Parathyroid adenoma (tissue), 2 donors: ENCODE measurements at regions not wholly inside any gene's neighbourhood (a gene's known extent, or its start where the extent isn't known, plus 50 kb on each side); places are given as distances from the start of the nearest gene placed in this dataset.

ENCODE experiments used
- H2AFZ ChIP-seq: fragments of 300-600 bp; sonication (generic); one replicate; pipeline ENCODE4 v1.7.0; 2017; ENCODE audit warnings: antibody characterized with exemption, mild to moderate bottlenecking
- H3K27ac ChIP-seq: fragments of 300-600 bp; sonication (generic); one replicate; pipeline ENCODE4 v1.7.0; 2017
- H3K27me3 ChIP-seq: fragments of 300-600 bp; sonication (generic); one replicate; pipeline ENCODE4 v1.7.0; 2017; ENCODE audit warnings: low read length; ENCODE audit not compliant: control insufficient read depth, insufficient read depth
- H3K36me3 ChIP-seq: fragments of 300-600 bp; sonication (generic); one replicate; pipeline ENCODE4 v1.7.0; 2017; ENCODE audit warnings: low read length; ENCODE audit not compliant: control insufficient read depth, insufficient read depth
- H3K4me1 ChIP-seq: fragments of 300-600 bp; sonication (generic); one replicate; pipeline ENCODE4 v1.7.0; 2017; ENCODE audit warnings: control low read depth
- H3K4me2 ChIP-seq: fragments of 300-600 bp; sonication (generic); one replicate; pipeline ENCODE4 v1.7.0; 2017; ENCODE audit warnings: low read length
- H3K4me3 ChIP-seq: fragments of 300-600 bp; sonication (generic); one replicate; pipeline ENCODE4 v1.7.0; 2017; ENCODE audit warnings: low read depth, low read length
- H3K79me2 ChIP-seq: fragments of 300-600 bp; sonication (generic); one replicate; pipeline ENCODE4 v1.7.0; 2017; ENCODE audit warnings: control low read depth
- H3K9ac ChIP-seq: fragments of 300-600 bp; sonication (generic); one replicate; pipeline ENCODE4 v1.7.0; 2017; ENCODE audit warnings: mild to moderate bottlenecking
- H3K9me3 ChIP-seq: fragments of 300-600 bp; sonication (generic); one replicate; pipeline ENCODE4 v1.7.0; 2017; ENCODE audit warnings: low read length; ENCODE audit not compliant: control insufficient read depth
- TF ChIP-seq, protein P1 (sequence below): fragments of 300-600 bp; sonication (generic); IDR thresholded peaks from one replicate; pipeline ENCODE4 v1.7.0; 2017; ENCODE audit warnings: antibody characterized with exemption, mild to moderate bottlenecking
- donor health status: primary hyperparathyroidism.

- no peak overlapping the region for H3K4me3 ChIP-seq
- no peak overlapping the region for H3K4me2 ChIP-seq
- TF ChIP-seq, protein P1, sequence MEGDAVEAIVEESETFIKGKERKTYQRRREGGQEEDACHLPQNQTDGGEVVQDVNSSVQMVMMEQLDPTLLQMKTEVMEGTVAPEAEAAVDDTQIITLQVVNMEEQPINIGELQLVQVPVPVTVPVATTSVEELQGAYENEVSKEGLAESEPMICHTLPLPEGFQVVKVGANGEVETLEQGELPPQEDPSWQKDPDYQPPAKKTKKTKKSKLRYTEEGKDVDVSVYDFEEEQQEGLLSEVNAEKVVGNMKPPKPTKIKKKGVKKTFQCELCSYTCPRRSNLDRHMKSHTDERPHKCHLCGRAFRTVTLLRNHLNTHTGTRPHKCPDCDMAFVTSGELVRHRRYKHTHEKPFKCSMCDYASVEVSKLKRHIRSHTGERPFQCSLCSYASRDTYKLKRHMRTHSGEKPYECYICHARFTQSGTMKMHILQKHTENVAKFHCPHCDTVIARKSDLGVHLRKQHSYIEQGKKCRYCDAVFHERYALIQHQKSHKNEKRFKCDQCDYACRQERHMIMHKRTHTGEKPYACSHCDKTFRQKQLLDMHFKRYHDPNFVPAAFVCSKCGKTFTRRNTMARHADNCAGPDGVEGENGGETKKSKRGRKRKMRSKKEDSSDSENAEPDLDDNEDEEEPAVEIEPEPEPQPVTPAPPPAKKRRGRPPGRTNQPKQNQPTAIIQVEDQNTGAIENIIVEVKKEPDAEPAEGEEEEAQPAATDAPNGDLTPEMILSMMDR, result no peak
- no peak overlapping the region for H3K9ac ChIP-seq
- H3K4me1 ChIP-seq, result no peaks in the 10 kb centered on the region
- H3K36me3 ChIP-seq, result no peaks in the 10 kb centered on the region
- H3K27ac ChIP-seq, result no peak overlapping the region
- H3K27me3 ChIP-seq, result no peaks in the 10 kb centered on the region
- H3K79me2 ChIP-seq, result no peaks in the 10 kb centered on the region
- no peak overlapping the region for H2AFZ ChIP-seq
- H3K9me3 ChIP-seq, result no peaks in the 10 kb centered on the region
These were observed 163.3 kb downstream of the MACROH2A1 start for GRCh38 chr5:135235551-135236227.

DNA sequence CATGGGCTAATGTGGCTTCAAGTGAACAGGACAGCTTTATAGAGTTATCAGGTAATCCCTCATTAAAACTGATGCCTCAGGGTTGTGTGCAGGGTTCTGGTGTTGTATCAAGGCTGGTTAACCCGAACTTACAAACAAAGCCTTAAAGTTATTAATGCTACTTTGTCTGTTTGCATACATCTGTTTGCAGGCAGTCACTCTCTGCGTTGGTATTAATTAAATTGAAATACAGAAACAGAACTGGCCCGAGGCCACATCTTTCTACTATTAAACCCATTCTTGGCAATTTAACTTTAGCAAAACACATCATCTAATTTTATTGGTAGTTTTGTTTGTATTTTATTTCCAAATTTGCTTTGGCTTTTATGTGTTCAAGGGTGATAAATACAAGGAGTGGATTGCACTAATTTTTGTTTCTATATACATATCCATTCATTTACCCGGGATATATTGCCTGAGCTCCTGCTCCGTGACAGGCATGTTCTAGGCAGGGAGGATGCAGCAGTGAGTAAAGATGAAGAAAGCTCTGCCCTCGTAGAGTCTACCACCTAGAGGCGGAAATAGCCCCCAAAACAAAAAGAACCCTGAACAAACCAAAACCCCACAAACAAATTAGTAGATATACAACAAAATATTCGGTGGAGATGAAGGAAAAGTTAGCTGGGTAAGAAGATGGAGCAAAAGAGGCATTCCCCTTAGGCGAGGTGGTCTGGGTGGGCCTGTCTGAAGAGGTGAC lies 164.2 kb downstream of the MACROH2A1 start:
- no peak overlapping the region for H3K27ac ChIP-seq
- H3K27me3 ChIP-seq, result no peaks in the 10 kb centered on the region
- H2AFZ ChIP-seq, result no peak overlapping the region
- H3K36me3 ChIP-seq, result no peaks in the 10 kb centered on the region
- H3K9ac ChIP-seq, result no peak overlapping the region
- H3K4me1 ChIP-seq, result no peaks in the 10 kb centered on the region
- H3K79me2 ChIP-seq, result no peaks in the 10 kb centered on the region
- no peak overlapping the region for H3K4me2 ChIP-seq
- no peak overlapping the region for H3K4me3 ChIP-seq
- H3K9me3 ChIP-seq, result no peaks in the 10 kb centered on the region
- TF ChIP-seq, protein P1, result no peak

DNA sequence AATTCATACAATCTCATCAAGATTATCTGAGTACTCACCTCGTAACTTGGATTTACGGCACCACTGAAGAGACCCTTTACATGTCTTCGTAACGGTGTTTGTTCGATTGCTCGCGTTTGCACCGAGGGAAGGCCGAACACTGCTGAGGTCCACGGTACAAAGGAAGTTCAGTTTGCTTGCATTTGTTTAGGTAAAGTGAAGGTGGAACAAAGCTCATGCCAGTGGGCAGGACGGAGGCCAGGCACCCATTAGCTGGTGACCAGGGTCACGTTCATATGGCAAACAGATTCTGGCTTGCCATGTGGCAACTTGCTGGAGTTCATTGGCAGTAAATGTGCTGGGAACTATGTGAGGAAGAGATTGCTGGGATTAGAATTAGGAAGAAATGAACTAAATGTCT lies 164.8 kb downstream of the MACROH2A1 start:
- no peak overlapping the region for H3K27ac ChIP-seq
- no peaks in the 10 kb centered on the region for H3K9me3 ChIP-seq
- H3K4me1 ChIP-seq, result no peaks in the 10 kb centered on the region
- H3K4me3 ChIP-seq, result no peak overlapping the region
- H3K9ac ChIP-seq, result no peak overlapping the region
- no peak overlapping the region for H2AFZ ChIP-seq
- H3K27me3 ChIP-seq, result no peaks in the 10 kb centered on the region
- H3K4me2 ChIP-seq, result no peak overlapping the region
- H3K36me3 ChIP-seq, result no peaks in the 10 kb centered on the region
- TF ChIP-seq, protein P1, result no peak
- H3K79me2 ChIP-seq, result no peaks in the 10 kb centered on the region

DNA sequence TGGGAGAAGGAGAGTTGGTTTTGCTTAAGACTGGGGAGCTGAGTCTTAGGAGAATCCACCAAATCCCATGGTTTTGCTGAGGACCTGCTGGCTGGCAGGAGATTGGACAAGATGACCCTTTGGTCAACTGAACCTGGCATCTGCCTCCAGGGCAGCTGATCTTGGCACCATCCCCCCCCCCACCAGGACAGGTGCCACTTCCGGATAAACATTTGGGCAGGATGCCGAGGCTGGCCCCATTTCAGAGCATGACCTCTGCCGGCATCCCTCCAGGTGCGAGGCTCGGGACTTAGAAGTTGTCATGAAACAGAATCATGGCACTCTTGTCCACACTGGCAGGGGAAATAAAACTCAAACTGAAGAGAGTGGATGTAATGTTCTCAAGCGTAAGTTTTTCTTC lies 165.6 kb downstream of the MACROH2A1 start:
- no peak overlapping the region for H3K27ac ChIP-seq

More for the DNA sequence above, 165.6 kb downstream of the MACROH2A1 start:
- Histone ChIP-seq H3K4me3 (no peak overlapping the region), H3K27me3 (no peaks in the 10 kb centered on the region), H3K36me3 (no peaks in the 10 kb centered on the region), H3K4me2 (no peak overlapping the region), H3K9ac (no peak overlapping the region), H2AFZ (no peak overlapping the region), H3K9me3 (no peaks in the 10 kb centered on the region), H3K79me2 (no peaks in the 10 kb centered on the region), H3K4me1 (no peaks in the 10 kb centered on the region)
- TF ChIP-seq, protein P1, result no peak
